ENCODE measurements at regions not wholly inside any gene's neighbourhood (a gene's known extent, or its start where the extent isn't known, plus 50 kb on each side); places are given as distances from the start of the nearest gene placed in this dataset.

DNA sequence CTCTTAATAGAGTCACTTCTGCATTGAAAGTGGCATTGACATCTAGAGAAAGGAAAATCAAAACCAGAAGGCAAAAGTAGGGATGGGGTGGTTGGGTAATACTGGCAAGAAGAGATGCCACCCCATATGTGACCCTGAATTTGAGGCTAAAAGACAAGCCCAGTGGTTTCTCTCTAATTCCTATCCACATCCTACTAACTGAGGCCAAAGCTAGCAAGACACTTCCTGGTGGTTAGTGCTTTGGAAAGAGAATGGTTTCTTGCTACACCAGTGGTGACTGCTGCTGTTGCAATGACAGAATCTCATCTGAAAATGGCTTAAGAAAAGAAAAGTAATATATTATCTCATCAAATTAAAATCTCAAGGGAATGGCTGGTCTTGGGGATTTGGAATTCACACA lies 640.6 kb downstream of the EPHA4 start:
- no peak for DNase-seq (ENCODE audit: low read depth)

DNA sequence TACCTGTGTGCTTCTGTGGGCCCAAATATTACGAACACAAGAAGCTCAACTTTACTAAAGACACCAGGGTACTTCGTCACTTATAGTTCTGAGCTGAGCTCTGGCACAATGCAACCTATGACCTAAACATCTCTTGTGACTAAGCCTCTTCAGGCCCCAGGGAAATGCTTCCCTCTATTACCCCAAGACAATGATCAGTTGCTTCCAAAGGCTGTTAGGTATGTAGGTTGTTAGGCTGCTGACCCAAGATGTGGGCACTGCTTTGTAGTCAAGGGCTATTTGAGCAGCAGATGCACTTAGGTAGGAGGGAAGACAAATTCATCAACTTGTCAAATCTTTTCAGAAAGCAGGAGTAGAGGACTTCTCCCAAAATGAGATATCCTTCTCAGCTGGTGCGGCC lies 640.1 kb downstream of the EPHA4 start:
- no peak for DNase-seq (ENCODE audit: low read depth)

DNA sequence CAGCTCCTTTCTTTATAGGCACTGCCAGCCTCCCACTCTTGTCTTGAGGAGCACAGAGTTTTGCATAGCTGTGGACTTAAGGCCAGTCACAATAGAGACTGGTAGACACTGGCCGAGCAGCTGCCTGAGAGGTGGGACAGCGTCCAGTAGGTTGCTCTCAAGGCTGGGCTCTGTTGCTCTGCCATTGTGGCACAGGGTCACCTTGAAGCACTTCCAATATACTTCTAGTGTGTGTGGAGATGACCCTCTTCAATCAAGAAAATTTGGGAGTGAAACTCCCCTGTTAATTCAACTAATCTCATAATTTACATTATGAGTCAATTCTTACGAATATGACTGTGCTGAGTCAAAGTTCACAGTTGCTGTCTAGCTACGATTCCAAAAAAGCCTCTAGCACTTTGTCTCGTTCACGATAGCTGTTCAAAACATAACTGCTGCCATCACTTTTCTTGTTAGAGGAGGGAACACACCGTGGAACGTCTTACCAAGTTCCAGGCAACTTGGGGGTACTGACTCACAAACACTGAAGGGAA lies 636.2 kb downstream of the EPHA4 start:
- no peak for DNase-seq (ENCODE audit: low read depth)

DNA sequence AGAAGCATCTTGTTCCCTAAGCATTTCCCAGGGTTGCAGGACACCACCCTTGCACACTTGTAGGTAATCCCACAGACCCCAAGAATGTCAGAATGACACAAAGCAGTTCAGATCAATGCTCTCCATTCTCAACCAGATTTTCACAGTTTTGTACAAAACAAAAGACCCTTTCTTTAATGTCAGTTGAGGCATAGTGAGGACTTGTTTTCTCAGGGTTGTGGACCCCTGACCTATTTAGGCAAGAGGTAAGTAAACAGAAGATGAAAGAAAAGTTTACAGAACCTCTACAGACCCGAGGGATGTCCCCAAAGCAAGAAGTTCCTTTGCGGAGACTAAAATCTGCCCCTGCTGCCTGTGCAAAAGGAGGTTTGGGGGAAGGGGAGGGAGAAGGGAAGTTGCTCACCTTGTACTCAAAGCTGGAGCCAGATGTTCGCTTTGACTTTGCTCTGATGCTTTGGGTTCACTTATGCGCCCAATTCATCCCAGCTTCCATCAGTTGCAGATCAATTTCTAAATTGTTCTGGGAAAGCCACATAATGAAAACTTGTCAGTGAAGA lies 635.4 kb downstream of the EPHA4 start:
- DNase-seq (ENCODE audit: low read depth): no peak

DNA sequence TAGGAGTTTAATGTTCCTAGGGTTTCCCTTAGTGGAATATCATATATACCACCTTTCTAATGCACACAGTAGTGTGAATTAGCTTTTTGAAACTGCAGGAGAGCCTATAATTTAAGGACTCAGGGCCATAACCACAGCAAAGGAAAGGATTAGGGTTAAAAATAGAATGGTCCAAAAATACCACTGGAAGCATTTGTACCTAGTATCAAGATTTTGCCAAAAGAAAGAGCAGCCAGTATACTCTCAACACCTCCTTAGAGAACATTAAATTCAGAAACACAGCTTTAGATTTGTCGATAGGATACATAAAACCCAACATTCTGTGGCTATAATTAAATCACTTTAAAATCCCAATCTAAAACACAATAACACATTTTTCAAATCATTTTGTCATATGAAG lies 634.9 kb downstream of the EPHA4 start:
- DNase-seq (ENCODE audit: low read depth): no peak

DNA sequence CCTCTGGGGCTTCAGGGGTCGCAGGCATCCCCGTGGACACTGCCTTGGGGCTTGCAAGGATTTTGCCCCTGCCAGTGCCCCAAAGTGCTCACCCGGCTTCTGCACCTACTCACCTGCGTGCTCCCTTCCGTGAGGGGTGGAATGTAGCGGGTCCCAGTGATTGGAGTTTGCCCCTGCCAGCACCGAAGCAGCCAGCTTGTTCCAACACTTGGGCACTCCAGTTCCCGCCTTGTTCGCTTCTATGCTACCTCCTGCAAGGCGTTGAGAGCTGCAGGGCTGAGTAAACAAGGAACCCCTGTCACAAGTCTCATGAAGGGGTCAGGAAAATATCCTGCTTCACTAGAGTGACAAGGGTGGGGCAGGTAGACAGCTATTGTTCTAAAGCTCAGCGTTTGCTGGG lies 631.5 kb downstream of the EPHA4 start:
- no peak for DNase-seq (ENCODE audit: low read depth)

DNA sequence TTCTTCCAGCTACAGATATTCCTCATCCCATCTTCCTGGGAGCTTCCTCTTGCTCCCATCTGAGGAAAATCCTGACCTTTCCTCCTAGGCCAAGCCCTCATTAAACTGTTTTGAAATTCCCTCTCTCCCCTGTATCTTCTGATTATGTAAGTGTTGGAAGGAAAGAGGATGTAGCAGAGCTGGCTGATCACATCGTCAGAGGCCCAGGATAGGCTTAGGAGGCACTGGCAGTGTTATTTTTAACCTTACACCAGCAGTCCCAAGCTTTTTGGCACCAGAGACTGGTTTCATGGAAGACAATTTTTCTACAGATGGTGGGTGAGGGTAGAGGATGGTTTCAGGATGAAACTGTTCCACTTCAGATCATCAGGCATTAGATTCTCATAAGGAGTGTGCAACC lies 630.4 kb downstream of the EPHA4 start:
- DNase-seq (ENCODE audit: low read depth): no peak

DNA sequence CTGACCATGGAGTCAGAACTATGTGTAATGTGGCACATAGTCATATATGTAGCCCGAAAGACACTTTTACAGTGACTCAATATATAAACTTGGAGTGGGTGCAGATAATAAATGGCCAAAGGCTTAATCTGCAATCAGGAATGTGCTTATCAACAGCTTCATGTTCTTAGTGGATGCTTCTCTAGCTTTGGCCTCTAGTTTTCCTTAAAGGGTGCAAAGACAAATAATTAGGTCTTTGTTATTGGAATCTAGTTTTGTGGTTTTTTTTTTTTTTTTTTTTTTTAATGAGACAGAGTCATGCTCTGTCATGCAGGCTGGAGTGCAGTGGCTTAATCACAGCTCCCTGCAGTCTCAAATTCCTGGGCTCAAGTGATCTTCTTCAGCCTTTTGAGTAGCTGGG lies 625.6 kb downstream of the EPHA4 start:
- DNase-seq (ENCODE audit: low read depth): no peak

DNA sequence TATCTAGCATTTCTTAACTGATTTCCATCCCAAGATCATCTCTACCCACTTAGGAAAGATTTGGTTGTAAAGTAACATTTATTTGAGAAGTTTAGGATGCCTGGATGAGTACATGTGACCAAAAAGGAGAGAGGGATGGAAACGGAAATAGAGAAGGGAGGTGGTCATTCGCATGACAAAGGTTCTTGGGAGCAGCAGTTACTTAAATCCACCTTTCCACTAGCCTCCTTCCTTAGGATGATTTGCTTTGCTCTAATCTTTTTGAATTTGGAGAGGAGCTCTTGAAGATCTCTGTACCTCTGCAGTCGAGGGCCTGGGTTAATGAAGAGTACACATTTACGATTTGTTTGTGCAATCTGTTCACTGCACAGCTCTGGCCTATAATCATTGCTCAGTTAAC lies 623.5 kb downstream of the EPHA4 start:
- no peak for DNase-seq (ENCODE audit: low read depth)

DNA sequence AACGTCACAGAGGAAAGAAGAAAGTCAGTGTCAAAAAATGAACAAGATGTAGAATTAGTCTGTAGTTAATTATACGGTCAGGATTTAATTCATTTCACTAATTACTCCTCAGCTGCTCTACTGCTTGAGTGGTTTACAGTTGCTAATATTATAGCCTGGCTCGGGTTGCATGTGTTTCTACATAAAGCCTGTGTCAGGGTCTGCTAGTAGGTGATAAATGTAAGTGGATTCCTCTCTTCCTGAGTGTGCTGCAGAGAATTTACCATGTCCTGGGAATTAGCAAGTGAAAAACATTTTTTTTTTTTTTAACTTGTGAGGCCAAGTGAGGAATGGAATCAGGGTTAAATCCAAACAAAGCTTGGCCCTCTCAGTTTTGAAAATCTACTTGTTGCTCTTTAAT lies 622.6 kb downstream of the EPHA4 start:
- DNase-seq (ENCODE audit: low read depth): no peak

DNA sequence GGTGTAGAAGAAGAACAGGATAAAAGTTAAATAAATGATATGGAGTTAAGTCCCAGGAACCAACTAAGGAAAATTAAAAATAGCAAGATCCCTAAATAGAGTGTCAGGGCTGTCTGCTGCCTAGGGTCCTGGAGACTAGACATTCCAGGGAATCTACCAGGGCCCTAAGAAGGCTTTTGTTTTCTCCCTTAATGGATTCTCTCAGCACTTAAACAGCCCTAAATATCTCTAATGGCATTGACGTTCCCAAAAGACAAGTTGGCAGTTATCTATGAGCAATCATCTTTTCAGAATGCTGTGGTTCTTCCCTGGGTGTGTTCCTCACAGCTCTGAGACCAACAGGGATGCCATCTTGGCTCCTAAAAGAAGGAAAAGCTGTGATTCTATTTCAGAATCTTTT lies 616.3 kb downstream of the EPHA4 start:
- no peak for DNase-seq (ENCODE audit: low read depth)

DNA sequence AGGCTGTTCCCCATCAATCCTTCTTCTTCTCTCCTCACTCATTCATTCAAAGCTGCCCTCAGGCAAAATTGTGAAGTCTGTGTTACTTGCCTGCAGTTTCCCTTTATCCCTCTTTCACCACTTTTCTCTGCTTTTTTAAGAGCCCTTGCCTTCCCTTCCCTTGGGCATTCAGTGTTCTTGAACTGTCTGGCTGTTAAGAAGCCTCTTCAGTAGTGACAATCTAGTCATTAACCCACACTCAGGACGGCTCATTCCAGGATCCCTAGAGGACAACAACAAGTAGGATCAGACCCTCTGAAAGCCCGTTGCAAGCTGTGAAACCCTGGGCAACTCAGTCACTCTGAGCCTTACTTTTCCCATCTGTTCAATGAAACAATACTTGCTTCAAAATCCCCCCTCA lies 615.7 kb downstream of the EPHA4 start:
- no peak for DNase-seq (ENCODE audit: low read depth)

DNA sequence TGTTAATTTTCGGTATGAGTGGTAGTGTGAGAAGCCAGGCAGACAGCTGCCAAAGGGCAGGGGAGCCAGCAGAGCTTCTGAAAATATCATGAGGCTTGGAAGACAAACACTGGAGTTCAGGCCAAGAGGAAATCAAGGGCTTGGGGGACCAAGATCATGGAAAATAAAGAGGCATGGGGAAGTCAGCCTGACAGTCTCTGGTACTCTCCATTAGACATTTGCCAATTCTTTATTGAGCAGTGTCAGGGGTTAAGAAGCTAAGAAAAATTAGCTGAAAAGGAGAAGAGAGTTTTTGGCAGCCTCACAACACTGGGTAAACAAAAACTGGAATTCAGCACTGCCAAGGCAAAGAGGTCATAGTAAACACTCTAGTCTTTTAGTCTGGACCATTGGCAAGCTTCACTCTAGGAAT lies 612.7 kb downstream of the EPHA4 start:
- DNase-seq (ENCODE audit: low read depth): no peak

DNA sequence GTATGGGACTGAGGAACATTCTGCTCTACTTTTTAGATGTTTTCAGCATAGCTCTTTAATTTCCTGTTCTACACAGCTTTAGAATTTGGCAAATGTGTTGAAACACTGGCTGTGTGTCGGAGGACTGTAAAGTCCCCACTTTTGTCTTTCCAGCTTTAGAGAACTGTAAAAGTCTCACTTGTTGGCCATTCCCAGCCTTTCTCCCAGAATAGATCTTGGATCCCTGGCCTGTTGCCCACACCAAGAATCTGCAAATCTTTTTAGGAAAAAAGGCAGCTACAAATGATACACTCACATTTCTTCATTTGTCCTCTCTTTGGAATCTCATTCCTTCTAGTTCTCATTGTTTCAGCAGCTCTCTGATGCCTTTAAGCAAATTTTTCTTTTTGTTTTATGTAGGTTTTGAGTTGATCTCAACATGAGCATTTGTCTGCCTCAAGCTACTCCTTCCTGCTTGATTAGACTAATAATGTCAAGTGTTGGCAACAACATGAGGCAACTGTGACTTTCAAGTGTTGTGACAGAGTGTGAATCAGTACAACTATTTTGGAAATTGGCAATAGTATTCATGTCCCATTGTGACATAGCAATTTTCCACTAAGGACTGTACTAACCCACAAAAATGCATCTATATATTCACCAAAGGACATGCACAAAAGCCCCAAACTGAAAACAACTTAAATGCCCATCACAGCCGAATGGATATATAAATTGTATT lies 610.8 kb downstream of the EPHA4 start:
- DNase-seq (ENCODE audit: low read depth): no peak

DNA sequence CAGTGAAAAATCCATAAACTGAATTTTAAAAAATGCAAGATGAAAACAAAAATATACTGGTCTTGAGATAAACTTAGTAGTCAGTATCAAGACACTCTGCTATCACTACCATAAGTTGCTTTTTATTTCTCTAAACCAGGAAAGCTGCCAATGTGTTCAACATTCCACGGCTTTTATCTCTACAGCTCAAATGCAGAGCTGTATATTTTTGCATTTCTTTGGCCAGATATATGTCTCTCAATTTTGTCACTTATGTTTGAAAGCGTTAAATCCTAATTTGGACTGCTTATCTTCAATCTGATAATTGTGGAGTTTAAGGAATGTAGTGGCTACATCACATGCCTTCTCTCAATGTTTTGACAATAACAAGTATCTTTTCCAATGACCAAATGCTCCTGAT lies 609.5 kb downstream of the EPHA4 start:
- DNase-seq (ENCODE audit: low read depth): no peak

DNA sequence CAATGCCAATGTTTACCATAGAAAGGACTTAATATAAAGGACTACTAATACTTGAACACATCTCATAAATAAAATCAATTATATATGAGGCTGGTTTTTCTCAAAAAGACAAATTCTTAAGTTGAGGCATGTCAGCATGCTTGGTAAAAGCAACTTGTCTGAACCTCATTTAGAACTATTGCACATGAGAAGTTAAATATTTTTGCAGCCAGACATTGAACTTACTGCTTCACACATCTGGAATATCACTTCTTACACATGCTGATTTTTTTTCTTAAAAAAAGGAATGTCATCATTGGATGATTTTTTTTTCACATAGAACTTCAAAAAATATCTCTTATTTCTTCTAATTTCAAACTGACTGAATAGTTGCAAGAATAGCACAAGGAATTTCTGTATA lies 609.0 kb downstream of the EPHA4 start:
- no peak for DNase-seq (ENCODE audit: low read depth)

DNA sequence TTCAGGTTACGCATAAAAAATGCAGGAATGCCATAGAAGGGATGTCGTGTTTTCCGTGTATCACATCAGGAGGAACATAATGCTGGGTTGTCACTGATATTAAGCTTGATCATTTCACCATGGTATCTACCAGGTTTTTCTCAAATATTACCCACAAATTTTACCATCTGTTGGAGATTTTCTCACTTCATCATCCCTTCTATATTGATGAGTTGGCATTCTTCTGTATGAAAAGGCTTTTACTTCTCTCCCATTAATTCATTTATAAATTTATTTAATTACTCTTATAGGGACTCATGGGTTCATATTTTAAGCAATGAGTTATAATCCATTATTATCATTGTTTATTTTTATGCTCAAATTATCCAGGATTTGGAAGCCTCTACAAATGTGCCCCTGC lies 608.2 kb downstream of the EPHA4 start:
- DNase-seq (ENCODE audit: low read depth): no peak

DNA sequence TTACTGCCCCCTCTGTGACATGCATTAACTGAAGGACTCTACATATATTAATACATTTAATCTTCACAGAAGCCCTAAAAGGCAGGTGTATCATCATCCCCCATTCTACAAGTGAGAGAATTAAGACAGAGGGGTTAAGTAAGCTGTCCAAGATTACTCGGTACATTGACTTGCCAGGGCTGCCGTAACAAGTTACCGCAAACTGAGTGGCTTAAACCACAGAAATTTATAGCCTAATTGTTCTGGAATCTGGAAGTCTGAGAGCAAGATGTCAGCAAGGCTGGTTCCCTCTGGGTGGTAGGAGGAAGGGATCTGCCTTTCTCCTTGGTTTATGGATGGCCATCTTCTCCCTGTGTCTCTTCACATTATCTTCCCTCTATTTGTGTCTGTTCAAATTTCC lies 605.5 kb downstream of the EPHA4 start:
- no peak for DNase-seq (ENCODE audit: low read depth)

DNA sequence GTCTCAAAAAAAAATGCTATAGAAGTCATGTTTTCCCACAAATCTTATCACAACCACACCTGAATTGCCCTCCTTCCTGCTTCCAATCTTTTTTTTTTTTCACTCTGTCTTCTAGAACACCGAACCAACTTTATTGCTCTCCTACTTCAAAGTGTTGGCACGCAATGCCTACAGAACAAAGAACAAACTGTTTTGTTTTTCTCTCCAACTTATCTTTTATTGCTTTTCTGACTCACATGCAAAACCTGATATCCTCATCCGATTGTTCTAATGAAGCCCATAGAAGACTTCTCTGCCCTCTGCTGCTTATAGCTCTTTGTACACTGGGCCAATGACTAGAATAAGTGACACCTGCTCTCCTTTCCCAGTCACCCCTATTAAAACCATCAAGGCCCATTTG lies 602.8 kb downstream of the EPHA4 start:
- no peak for DNase-seq (ENCODE audit: low read depth)

DNA sequence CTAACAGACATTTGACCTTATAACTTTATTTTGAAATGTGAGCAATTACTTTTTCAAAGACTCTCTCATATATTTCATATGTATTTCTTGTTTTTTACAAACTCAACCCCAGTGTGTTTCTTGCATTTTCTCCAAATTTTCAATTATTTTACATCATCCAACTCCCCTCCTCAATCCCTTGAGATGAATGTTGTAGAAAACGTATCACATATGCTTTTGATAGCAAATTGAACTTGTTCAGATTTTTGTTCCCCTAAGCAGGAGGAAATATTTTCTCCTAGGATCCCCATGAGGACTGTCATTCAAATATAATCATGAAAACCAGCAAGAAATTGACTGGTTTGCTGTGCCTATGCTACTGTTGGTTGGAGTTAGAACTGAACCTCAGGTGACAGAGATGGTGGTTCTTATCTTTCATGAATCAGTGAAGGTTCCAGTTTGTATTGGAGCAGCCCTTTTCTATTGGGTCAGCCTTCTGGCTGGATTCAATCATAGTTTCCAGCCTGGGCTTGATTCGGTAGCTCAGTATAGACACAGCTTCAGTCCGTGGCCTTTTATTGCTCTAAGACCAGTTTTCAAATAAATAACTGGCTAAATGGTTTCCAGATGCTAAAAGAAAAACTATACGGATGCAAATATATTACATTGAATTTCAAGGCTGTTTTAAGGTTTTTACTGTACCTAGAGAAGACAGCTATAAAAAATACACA lies 591.0 kb downstream of the EPHA4 start:
- DNase-seq (ENCODE audit: low read depth): no peak

DNA sequence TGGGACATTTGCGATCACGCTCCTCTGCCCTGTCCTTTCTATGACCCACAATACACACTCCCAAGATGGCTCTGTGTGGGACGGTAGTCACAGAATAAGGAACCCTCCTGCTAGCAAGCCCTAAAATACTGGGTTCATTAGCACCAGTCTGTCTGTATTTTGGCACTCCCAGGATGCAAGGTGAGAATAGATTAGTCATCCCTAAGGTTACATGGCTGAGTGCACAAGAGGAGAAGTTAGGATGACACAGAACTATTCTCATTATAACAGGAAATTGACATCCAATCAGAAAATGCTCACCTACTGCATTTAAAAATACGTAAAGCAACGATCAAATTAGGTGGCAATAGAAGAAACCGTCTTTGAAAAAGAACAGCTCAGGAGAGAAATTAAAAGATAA lies 590.2 kb downstream of the EPHA4 start:
- no peak for DNase-seq (ENCODE audit: low read depth)

DNA sequence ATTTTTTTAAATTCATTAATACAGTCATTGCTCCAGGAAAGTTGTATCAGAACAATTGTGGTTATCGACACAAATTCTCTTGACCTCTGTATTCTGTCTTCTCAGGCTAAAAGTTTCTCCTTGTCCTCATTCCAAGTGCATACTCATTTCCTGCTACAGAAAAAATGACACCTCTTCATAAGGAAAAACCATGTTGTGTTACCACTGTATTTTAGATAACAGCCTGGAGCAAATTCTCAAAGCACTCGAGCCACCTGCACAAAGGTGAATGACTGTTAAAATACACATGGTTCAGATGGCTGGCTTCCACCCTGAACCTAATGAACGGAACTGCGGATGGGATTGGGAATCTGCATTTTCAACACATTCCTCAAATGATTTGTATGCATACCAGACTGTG lies 586.5 kb downstream of the EPHA4 start:
- no peak for DNase-seq (ENCODE audit: low read depth)

DNA sequence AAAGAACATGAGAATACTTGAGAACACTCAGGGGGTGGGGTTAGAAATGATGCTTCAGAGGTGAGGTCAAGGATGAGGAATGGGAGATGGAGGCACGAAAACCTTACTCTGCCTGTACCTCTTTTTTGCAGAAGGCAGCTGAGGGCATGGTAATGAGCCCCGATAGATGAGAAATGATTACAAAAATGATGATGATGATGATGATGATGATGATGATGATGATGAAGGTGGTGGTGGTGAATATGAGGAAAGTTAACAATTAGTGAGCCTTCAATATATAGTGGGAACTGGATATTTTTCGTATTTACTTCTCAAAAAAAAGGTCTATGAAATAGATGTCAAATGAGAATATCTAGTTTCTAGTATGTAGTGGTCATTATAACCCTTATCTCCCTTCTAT lies 584.3 kb downstream of the EPHA4 start:
- no peak for DNase-seq (ENCODE audit: low read depth)

DNA sequence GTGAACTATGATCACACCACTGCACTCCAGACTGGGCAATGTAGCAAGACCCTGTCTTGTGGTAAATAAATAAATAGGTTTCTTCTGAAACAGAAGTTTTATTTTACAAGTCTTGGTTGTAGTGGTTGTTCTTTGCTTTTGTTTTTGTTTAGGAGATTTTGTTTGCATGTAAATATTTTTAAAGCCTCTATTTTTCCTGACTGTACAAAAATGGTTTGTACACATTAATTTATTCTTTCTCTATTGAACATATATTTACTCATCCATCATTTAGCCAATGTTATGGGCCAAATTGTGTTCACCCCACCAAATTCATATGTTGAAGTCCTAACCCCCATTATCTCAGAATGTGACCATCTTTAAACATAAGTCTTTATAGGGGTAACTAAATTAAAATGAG lies 580.1 kb downstream of the EPHA4 start:
- no peak for DNase-seq (ENCODE audit: low read depth)
